ENCODE measurements at regions not wholly inside any gene's neighbourhood (a gene's known extent, or its start where the extent isn't known, plus 50 kb on each side); places are given as distances from the start of the nearest gene placed in this dataset.
"Not testable (repeated sequence)": the region's sequence is repeated elsewhere in the genome, so short reads cannot be mapped to it uniquely, and the experiment has no call there.

DNA sequence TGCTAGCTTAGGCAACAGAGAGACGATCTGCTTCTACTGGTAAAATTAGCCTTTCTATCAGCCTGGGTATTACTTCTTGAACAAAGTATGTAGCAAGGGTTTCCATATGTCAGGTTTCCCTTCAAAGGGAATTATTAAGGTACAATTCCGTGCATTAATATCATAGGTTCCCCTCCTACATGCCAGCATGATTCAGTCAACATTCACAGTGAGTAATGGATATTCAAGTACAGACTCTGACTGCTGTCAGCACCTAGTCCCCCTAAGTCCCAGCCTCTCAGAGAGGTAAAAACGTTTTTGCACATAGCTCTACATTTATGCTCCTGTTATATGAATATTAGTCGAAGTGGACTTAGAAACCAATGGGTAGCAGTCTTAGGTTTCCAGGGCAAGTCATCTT lies 322.4 kb upstream of the CCNG1 start:
- Mint-ChIP-seq H3K4me3 (ENCODE audit: unreplicated experiment) (no peak overlapping the region), H3K27me3 (ENCODE audit: insufficient read depth, unreplicated experiment) (peaks cover 46% of the 10 kb centered on the region), H3K36me3 (ENCODE audit: insufficient read depth, unreplicated experiment) (no peaks in the 10 kb centered on the region), H3K4me1 (ENCODE audit: insufficient read depth, unreplicated experiment) (no peaks in the 10 kb centered on the region), H3K27ac (ENCODE audit: low read depth, unreplicated experiment) (no peak overlapping the region), H3K9me3 (ENCODE audit: unreplicated experiment) (no peaks in the 10 kb centered on the region)
- intact Hi-C loops (cut with micrococcal nuclease) = no loop called here
- TF ChIP-seq CTCF (IDR thresholded peaks at IDR 0.05; ENCODE audit: unreplicated experiment) = no peak
- CTCF ChIA-PET = interaction anchor here (0.7 kb wide), 1 partner anchor 36 kb away, joined by 3 read pairs; no protein-coding TSS in a partner anchor
- BruUV-seq (replicated peaks) = no TSS peak
- DNase-seq (ENCODE audit: unreplicated experiment) = no peak
- POLR2A ChIA-PET = no interaction called here

GRCh38 chr5:163116618-163117017 lies 320.8 kb upstream of the CCNG1 start:
- intact Hi-C loops (cut with micrococcal nuclease); POLR2A ChIA-PET; H3K4me3 Mint-ChIP-seq (ENCODE audit: unreplicated experiment); H3K9me3 Mint-ChIP-seq (ENCODE audit: unreplicated experiment); H3K4me1 Mint-ChIP-seq (ENCODE audit: insufficient read depth, unreplicated experiment); DNase-seq (ENCODE audit: unreplicated experiment); BruUV-seq (replicated peaks); H3K27ac Mint-ChIP-seq (ENCODE audit: low read depth, unreplicated experiment); H3K36me3 Mint-ChIP-seq (ENCODE audit: insufficient read depth, unreplicated experiment): not testable (repeated sequence)
- peaks cover 30% of the 10 kb centered on the region for H3K27me3 Mint-ChIP-seq (ENCODE audit: insufficient read depth, unreplicated experiment)
- CTCF ChIA-PET = interaction anchor here (0.7 kb wide), 1 partner anchor 45 kb away, joined by 4 read pairs; no protein-coding TSS in a partner anchor

DNA sequence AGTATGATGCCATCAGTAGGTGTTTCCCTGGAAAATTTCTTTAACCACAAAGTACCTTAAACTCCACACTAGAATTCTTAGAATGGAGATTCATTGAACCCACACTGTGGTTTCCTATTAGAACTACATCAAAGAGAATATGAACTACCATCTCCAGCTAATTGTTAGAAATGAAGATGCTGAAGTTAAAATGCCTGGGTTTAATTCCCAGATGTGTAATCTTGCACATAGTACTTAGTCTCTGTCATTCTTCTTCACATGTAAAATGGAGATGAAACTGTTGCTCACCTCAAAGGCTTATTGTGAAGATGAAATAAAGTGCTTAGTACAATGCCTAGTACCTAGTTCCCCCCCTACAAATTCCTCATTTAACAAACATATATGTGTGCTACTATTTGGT lies 303.3 kb upstream of the CCNG1 start:
- Mint-ChIP-seq H3K4me3 (ENCODE audit: unreplicated experiment) (no peak overlapping the region), H3K9me3 (ENCODE audit: unreplicated experiment) (no peaks in the 10 kb centered on the region), H3K27ac (ENCODE audit: low read depth, unreplicated experiment) (no peak overlapping the region), H3K36me3 (ENCODE audit: insufficient read depth, unreplicated experiment) (peaks cover 5% of the 10 kb centered on the region), H3K4me1 (ENCODE audit: insufficient read depth, unreplicated experiment) (no peaks in the 10 kb centered on the region), H3K27me3 (ENCODE audit: insufficient read depth, unreplicated experiment) (peaks cover 7% of the 10 kb centered on the region)
- CTCF ChIA-PET = no interaction called here
- no peak for TF ChIP-seq CTCF (IDR thresholded peaks at IDR 0.05; ENCODE audit: unreplicated experiment)
- POLR2A ChIA-PET = no interaction called here
- BruUV-seq (replicated peaks) = no TSS peak
- no peak for DNase-seq (ENCODE audit: unreplicated experiment)
- intact Hi-C loops (cut with micrococcal nuclease) = no loop called here

DNA sequence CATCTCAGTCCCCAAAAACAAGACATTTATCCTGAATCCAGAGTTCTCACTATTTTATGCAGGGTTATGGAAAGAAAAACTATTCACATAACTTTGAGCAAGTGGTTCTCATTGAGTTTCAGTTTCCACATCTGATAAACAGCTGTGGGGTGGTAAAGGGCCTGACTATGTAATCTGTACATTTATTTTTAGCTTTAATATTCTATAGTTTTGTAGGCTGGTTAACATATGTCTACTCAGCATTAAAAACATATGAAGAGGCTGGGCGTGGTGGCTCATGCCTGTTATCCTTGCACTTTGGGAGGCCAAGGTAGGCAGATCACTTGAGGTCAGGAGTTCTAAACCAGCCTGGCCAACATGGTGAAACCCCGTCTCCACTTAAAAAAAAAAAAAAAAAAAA lies 301.5 kb upstream of the CCNG1 start:
- no peak for TF ChIP-seq CTCF (IDR thresholded peaks at IDR 0.05; ENCODE audit: unreplicated experiment)
- intact Hi-C loops (cut with micrococcal nuclease) = no loop called here
- Mint-ChIP-seq H3K36me3 (ENCODE audit: insufficient read depth, unreplicated experiment) (peaks cover 5% of the 10 kb centered on the region), H3K9me3 (ENCODE audit: unreplicated experiment) (no peaks in the 10 kb centered on the region), H3K4me3 (ENCODE audit: unreplicated experiment) (no peak overlapping the region), H3K27ac (ENCODE audit: low read depth, unreplicated experiment) (no peak overlapping the region), H3K4me1 (ENCODE audit: insufficient read depth, unreplicated experiment) (no peaks in the 10 kb centered on the region), H3K27me3 (ENCODE audit: insufficient read depth, unreplicated experiment) (no peaks in the 10 kb centered on the region)
- DNase-seq (ENCODE audit: unreplicated experiment) = no peak
- no TSS peak for BruUV-seq (replicated peaks)
- POLR2A ChIA-PET = no interaction called here
- CTCF ChIA-PET = no interaction called here

GRCh38 chr5:163161512-163161911 lies 275.9 kb upstream of the CCNG1 start:
- no peaks in the 10 kb centered on the region for H3K27me3 Mint-ChIP-seq (ENCODE audit: insufficient read depth, unreplicated experiment)
- H3K4me1 Mint-ChIP-seq (ENCODE audit: insufficient read depth, unreplicated experiment) = peaks cover 5% of the 10 kb centered on the region
- ChIA-PET POLR2A (no interaction called here), CTCF (interaction anchor here (0.9 kb wide), 1 partner anchor 17 kb away, joined by 3 read pairs; no protein-coding TSS in a partner anchor)
- peaks cover 8% of the 10 kb centered on the region for H3K9me3 Mint-ChIP-seq (ENCODE audit: unreplicated experiment)
- intact Hi-C loops (cut with micrococcal nuclease) = no loop called here
- H3K4me3 Mint-ChIP-seq (ENCODE audit: unreplicated experiment) = no peak overlapping the region
- H3K27ac Mint-ChIP-seq (ENCODE audit: low read depth, unreplicated experiment) = no peak overlapping the region
- DNase-seq (ENCODE audit: unreplicated experiment) = no peak
- no TSS peak for BruUV-seq (replicated peaks)
- no peaks in the 10 kb centered on the region for H3K36me3 Mint-ChIP-seq (ENCODE audit: insufficient read depth, unreplicated experiment)
- no peak for TF ChIP-seq CTCF (IDR thresholded peaks at IDR 0.05; ENCODE audit: unreplicated experiment)

All from MCF 10A (cell line).